K562 (cell line): ENCODE measurements at regions not wholly inside any gene's neighbourhood (a gene's known extent, or its start where the extent isn't known, plus 50 kb on each side); places are given as distances from the start of the nearest gene placed in this dataset.

Source experiments
- ATAC-seq: fragments of 200-7000 bp; cut with Tn5 transposase; 3 replicates; pipeline ENCODE4 v1.9.1; 2020; ENCODE audit warnings: moderate library complexity
- BruUV-seq: library from RNA; stranded (reverse); fragments of 400-500 nt; replicated peaks from 2 replicates; lab custom pipeline; 2021; lab: Mats Ljungman, UMichigan
- CTCF ChIA-PET: fragments of 300-600 bp; formaldehyde crosslinking; extraction: SDS; loops from one replicate; lab custom pipeline; 2021; ENCODE audit warnings: low intra/inter-chr PET ratio; lab: Yijun Ruan, JAX
- POLR2A ChIA-PET: fragments of 300-600, 350-650 bp; sonication (Branson Sonifier 250); formaldehyde crosslinking; extraction: SDS; loops from one replicate; lab custom pipeline; 2021; ENCODE audit warnings: antibody characterized with exemption, inconsistent platforms; lab: Yijun Ruan, JAX
- DNase-seq, 4 experiments: peaks; one replicate each; pipeline versions ENCODE4 v3.0.0 to v3.0.0-alpha.2; 2011 to 2018; ENCODE audit warnings: low spot score in 3 of 4, mixed read lengths in 3 of 4; ENCODE audit errors: extremely low read depth in 1 of 4
- FAIRE-seq: peaks from 2 replicates; lab custom pipeline; 2011; peaks lifted over from hg19 to GRCh38; lab: Jason Lieb, UNC
- H2AFZ ChIP-seq: 2 replicates; pipeline ENCODE4 v1.6.0; 2011; ENCODE audit warnings: low read depth, low read length, control low read depth, inconsistent platforms
- H3K27ac ChIP-seq: fragments of 200-600 bp; 3 replicates; pipeline ENCODE4 v1.8.0; 2011; ENCODE audit warnings: low read depth, mild to moderate bottlenecking, control low read depth, inconsistent platforms, low read length, moderate library complexity, mixed read lengths; ENCODE audit errors: extremely low read depth
- H3K27me3 ChIP-seq, 2 experiments: fragments of 300-600 bp in 1 of 2; 2 replicates in 1 of 2; 3 replicates in 1 of 2; pipeline versions ENCODE4 v1.6.0 to v1.8.0; 2011; ENCODE audit warnings: inconsistent platforms in 2 of 2, low read length in 2 of 2, mild to moderate bottlenecking in 1 of 2, mixed read lengths in 1 of 2, moderate library complexity in 1 of 2; ENCODE audit not compliant: control insufficient read depth in 2 of 2, insufficient read depth in 2 of 2
- H3K36me3 ChIP-seq: fragments of 300-600 bp; 3 replicates; pipeline ENCODE4 v1.8.0; 2011; ENCODE audit warnings: mild to moderate bottlenecking, low read length, inconsistent platforms; ENCODE audit not compliant: control insufficient read depth, insufficient read depth
- H3K4me1 ChIP-seq, 2 experiments: fragments of 200-600 bp in 1 of 2; replicated peaks in 1 of 2; 2 replicates in 1 of 2; 3 replicates in 1 of 2; pipeline versions ENCODE4 v1.5.1 to v1.8.0; 2011; ENCODE audit warnings: inconsistent platforms in 2 of 2, low read length in 2 of 2, mild to moderate bottlenecking in 1 of 2, mixed read lengths in 1 of 2, moderate library complexity in 1 of 2; ENCODE audit not compliant: control insufficient read depth in 2 of 2, insufficient read depth in 2 of 2
- H3K4me2 ChIP-seq: 2 replicates; pipeline ENCODE4 v1.6.1; 2011; ENCODE audit warnings: low read length, control low read depth, inconsistent platforms, mixed read lengths; ENCODE audit not compliant: insufficient read depth
- H3K4me3 ChIP-seq: fragments of 200-600 bp; sonication (generic), shearing (Covaris generic); 2 replicates; pipeline ENCODE4 v1.5.1; 2016; ENCODE audit warnings: control low read depth, inconsistent platforms
- H3K79me2 ChIP-seq: fragments of 200-600 bp; 3 replicates; pipeline ENCODE4 v1.8.0; 2011; ENCODE audit warnings: low read length, inconsistent platforms; ENCODE audit not compliant: control insufficient read depth, insufficient read depth
- H3K9ac ChIP-seq, 2 experiments: 2 replicates each; pipeline versions ENCODE4 v1.6.0 to v1.6.1; 2011; ENCODE audit warnings: low read depth in 2 of 2, low read length in 2 of 2, control low read depth in 1 of 2, inconsistent platforms in 1 of 2, mild to moderate bottlenecking in 1 of 2, mixed read lengths in 1 of 2; ENCODE audit not compliant: insufficient read depth in 1 of 2
- H3K9me1 ChIP-seq: one replicate; pipeline ENCODE4 v1.6.0; 2011; ENCODE audit warnings: inconsistent platforms, mild to moderate bottlenecking, low read length, moderate library complexity; ENCODE audit not compliant: control insufficient read depth, insufficient read depth
- H3K9me3 ChIP-seq: replicated peaks from 2 replicates; pipeline ENCODE4 v1.5.1; 2011; ENCODE audit warnings: low read depth, low read length, inconsistent platforms; ENCODE audit not compliant: control insufficient read depth, insufficient read depth
- H4K20me1 ChIP-seq: replicated peaks from 2 replicates; pipeline ENCODE4 v1.6.1; 2011; ENCODE audit warnings: low read length, inconsistent platforms, mixed read lengths; ENCODE audit not compliant: control insufficient read depth, insufficient read depth
- ASH1L ChIP-seq: fragments of 450-650 bp; IDR thresholded peaks from 2 replicates; pipeline ENCODE4 v1.6.1; 2018; ENCODE audit warnings: borderline replicate concordance, mild to moderate bottlenecking, low read depth; ENCODE audit not compliant: partially characterized antibody
- CHCHD3 ChIP-seq: fragments of 250-450 bp; sonication (Bioruptor Pico); IDR thresholded peaks from 2 replicates; pipeline ENCODE4 v2.1.2; 2022; ENCODE audit warnings: mild to moderate bottlenecking
- ETV5 ChIP-seq: sonication (generic); formaldehyde crosslinking; IDR thresholded peaks from 2 replicates; pipeline ENCODE4 v1.4.0; 2020; ENCODE audit warnings: low read depth, mild to moderate bottlenecking, missing genetic modification reagents
- ILF3 ChIP-seq: fragments of 450-650 bp; IDR thresholded peaks from 2 replicates; pipeline ENCODE4 v1.6.1; 2018; ENCODE audit warnings: antibody characterized with exemption, mild to moderate bottlenecking, moderate library complexity, borderline replicate concordance
- KAT2B ChIP-seq: IDR thresholded peaks from one replicate; pipeline ENCODE4 v1.6.1; 2012; ENCODE audit warnings: low read depth, mild to moderate bottlenecking, control low read depth, inconsistent platforms, low read length, moderate library complexity
- RBM22 ChIP-seq: fragments of 200-400 bp; formaldehyde crosslinking; IDR thresholded peaks from 2 replicates; pipeline ENCODE4 v1.6.1; 2018; ENCODE audit warnings: low read length, low read depth; ENCODE audit not compliant: poor library complexity, severe bottlenecking
- STAT5A ChIP-seq: IDR thresholded peaks from 2 replicates; pipeline ENCODE4 v1.6.1; 2012; ENCODE audit warnings: low read length, inconsistent platforms, borderline replicate concordance
- ZKSCAN3 ChIP-seq: fragments of 250-450 bp; sonication (Bioruptor Pico); IDR thresholded peaks from 2 replicates; pipeline ENCODE4 v1.4.0; 2020
- ZNF212 ChIP-seq: fragments of 450-650 bp; formaldehyde crosslinking; IDR thresholded peaks from 2 replicates; pipeline ENCODE4 v1.4.0; 2020; ENCODE audit warnings: mild to moderate bottlenecking
- WGBS: fragments of 100-300 bp; shearing (Covaris generic); methylation state at CpG from one replicate; pipeline ENCODE4 v1.1.6; 2016; ENCODE audit warnings: low coverage, mixed read lengths; ENCODE audit not compliant: insufficient coverage; ENCODE audit errors: missing lambda C conversion rate; 5-methylcytosine and 5-hydroxymethylcytosine counted together
- in situ Hi-C: fragments of 300-500 bp; cut with MboI; formaldehyde crosslinking; loops from 4 replicates; pipeline ENCODE4 v1.15.0; 2018; ENCODE audit warnings: inconsistent platforms, mixed read lengths
- intact Hi-C: fragments of 100-400 bp; cut with micrococcal nuclease; formaldehyde crosslinking; loops from 2 replicates; pipeline ENCODE4 v1.14.2; 2022

- Histone ChIP-seq H3K36me3 (no peaks in the 10 kb centered on the region), H3K4me2 (no peak overlapping the region), H3K4me1 (no peaks in the 10 kb centered on the region), H3K9me1 (no peaks in the 10 kb centered on the region), H3K9me3 (no peaks in the 10 kb centered on the region), H3K27ac (no peak overlapping the region), H3K79me2 (no peaks in the 10 kb centered on the region), H2AFZ (no peak overlapping the region), H3K9ac (no peak overlapping the region), H4K20me1 (no peaks in the 10 kb centered on the region), H3K4me3 (no peak overlapping the region), H3K27me3 (no peaks in the 10 kb centered on the region)
- 2% methylated on average over 13 of the region's 19 CpGs for WGBS
- intact Hi-C loops, result no loop called here
- ATAC-seq (no peak), DNase-seq (no peak), FAIRE-seq (no peak)
- CTCF ChIA-PET, result no interaction called here
- POLR2A ChIA-PET, result no interaction called here
- no TSS peak for BruUV-seq
- TF ChIP-seq KAT2B (no peak), ZNF212 (CRISPR knock-in tag) (no peak), STAT5A (no peak), RBM22 (no peak), ILF3 (no peak), ASH1L (no peak), ZKSCAN3 (CRISPR knock-in tag) (no peak), ETV5 (no peak), CHCHD3 (CRISPR knock-in tag) (no peak)
- in situ Hi-C loops, result no loop called here
Measured at GRCh38 chrX:67408423-67409079, 135.3 kb upstream of the AR start.
